HFFc6 (cell line): ENCODE measurements at regions not wholly inside any gene's neighbourhood (a gene's known extent, or its start where the extent isn't known, plus 50 kb on each side); places are given as distances from the start of the nearest gene placed in this dataset.

Experiments used
- DNase-seq: peaks from one replicate; pipeline ENCODE4 v3.0.0-alpha.2; 2018
- H3K27ac Mint-ChIP-seq: 2 replicates; pipeline ENCODE4 v1.8.0; 2020; ENCODE audit warnings: mild to moderate bottlenecking, mixed read lengths
- H3K27me3 Mint-ChIP-seq: 2 replicates; pipeline ENCODE4 v1.8.0; 2021; ENCODE audit warnings: mild to moderate bottlenecking, moderate library complexity, mixed read lengths; ENCODE audit not compliant: insufficient read depth
- H3K36me3 Mint-ChIP-seq: 2 replicates; pipeline ENCODE4 v1.8.0; 2021; ENCODE audit warnings: low read depth, mixed read lengths
- H3K4me1 Mint-ChIP-seq: 2 replicates; pipeline ENCODE4 v1.8.0; 2020; ENCODE audit warnings: low read depth, mixed read lengths
- H3K4me3 Mint-ChIP-seq: 2 replicates; pipeline ENCODE4 v1.8.0; 2020; ENCODE audit warnings: mild to moderate bottlenecking, moderate library complexity, mixed read lengths
- H3K9me3 Mint-ChIP-seq: 2 replicates; pipeline ENCODE4 v1.8.0; 2020; ENCODE audit warnings: mild to moderate bottlenecking, mixed read lengths
- CTCF ChIP-seq: fragments of 200-600 bp; sonication (generic); IDR thresholded peaks from 2 replicates; pipeline ENCODE4 v1.5.0; 2021; ENCODE audit warnings: antibody characterized with exemption, mild to moderate bottlenecking

GRCh38 chr10:78332657-78333056 is 299.0 kb downstream of the RPS24 start:
- peaks cover 3% of the 10 kb centered on the region for H3K27me3 Mint-ChIP-seq
- H3K4me1 Mint-ChIP-seq: peaks cover 56% of the 10 kb centered on the region
- H3K27ac Mint-ChIP-seq: no peak overlapping the region
- peaks cover 5% of the 10 kb centered on the region; the same call in 1 of the 2 replicates for H3K36me3 Mint-ChIP-seq
- no peak overlapping the region for H3K4me3 Mint-ChIP-seq
- no peak for TF ChIP-seq CTCF
- DNase-seq: no peak
- H3K9me3 Mint-ChIP-seq: peaks cover 2% of the 10 kb centered on the region

GRCh38 chr10:78333362-78334143 is 299.9 kb downstream of the RPS24 start:
- Mint-ChIP-seq H3K36me3 (no peaks in the 10 kb centered on the region), H3K9me3 (no peaks in the 10 kb centered on the region), H3K27me3 (peaks cover 6% of the 10 kb centered on the region), H3K27ac (no peak overlapping the region), H3K4me1 (peaks cover 65% of the 10 kb centered on the region), H3K4me3 (no peak overlapping the region)
- TF ChIP-seq CTCF: no peak
- no peak for DNase-seq

- no peaks in the 10 kb centered on the region for H3K36me3 Mint-ChIP-seq
- no peaks in the 10 kb centered on the region for H3K9me3 Mint-ChIP-seq
- no peak for DNase-seq
- H3K27me3 Mint-ChIP-seq: peaks cover 10% of the 10 kb centered on the region
- peaks cover 73% of the 10 kb centered on the region for H3K4me1 Mint-ChIP-seq
- H3K27ac Mint-ChIP-seq: peak overlapping the region; percentile 97
- no peak overlapping the region for H3K4me3 Mint-ChIP-seq
- TF ChIP-seq CTCF: no peak
Observed at GRCh38 chr10:78335371-78335690, 301.7 kb downstream of the RPS24 start.

GRCh38 chr10:78335691-78336401 is 302.2 kb downstream of the RPS24 start:
- Mint-ChIP-seq H3K4me1 (peaks cover 69% of the 10 kb centered on the region), H3K4me3 (no peak overlapping the region), H3K9me3 (no peaks in the 10 kb centered on the region), H3K36me3 (no peaks in the 10 kb centered on the region), H3K27ac (peak overlapping the region; percentile 97), H3K27me3 (peaks cover 8% of the 10 kb centered on the region)
- peak; percentile 49 for DNase-seq
- no peak for TF ChIP-seq CTCF

GRCh38 chr10:78336402-78336791 is 302.7 kb downstream of the RPS24 start:
- peaks cover 64% of the 10 kb centered on the region for H3K4me1 Mint-ChIP-seq
- H3K27ac Mint-ChIP-seq: peak overlapping the region; percentile 97
- no peak for TF ChIP-seq CTCF
- H3K36me3 Mint-ChIP-seq: no peaks in the 10 kb centered on the region
- H3K9me3 Mint-ChIP-seq: no peaks in the 10 kb centered on the region
- peak overlapping the region; percentile 58; the same call in 1 of the 2 replicates for H3K4me3 Mint-ChIP-seq
- H3K27me3 Mint-ChIP-seq: peaks cover 8% of the 10 kb centered on the region
- peak; percentile 94 for DNase-seq
